NCI-H345 (cell line): ENCODE measurements at regions not wholly inside any gene's neighbourhood (a gene's known extent, or its start where the extent isn't known, plus 50 kb on each side); places are given as distances from the start of the nearest gene placed in this dataset.
A peak's percentile ranks its signal among the peaks of the same experiment; 100 is the strongest.
"Not testable (repeated sequence)": the region's sequence is repeated elsewhere in the genome, so short reads cannot be mapped to it uniquely, and the experiment has no call there.

ENCODE experiments used
- DNase-seq: peaks from one replicate; lab custom pipeline; 2025; lab: John Stamatoyannopoulos, UW

GRCh38 chr11:13135385-13136271 lies 126.5 kb downstream of the RASSF10 start:
- DNase-seq, result peak; percentile 45

GRCh38 chr11:13136272-13136596 lies 127.1 kb downstream of the RASSF10 start:
- no peak for DNase-seq

GRCh38 chr11:13137844-13138301 lies 128.8 kb downstream of the RASSF10 start:
- DNase-seq, result no peak

GRCh38 chr11:13139085-13139484 lies 130.0 kb downstream of the RASSF10 start:
- not testable (repeated sequence) for DNase-seq

GRCh38 chr11:13140028-13140870 lies 131.1 kb downstream of the RASSF10 start:
- DNase-seq, result no peak

- no peak for DNase-seq
Measured at GRCh38 chr11:13140873-13141655, 131.9 kb downstream of the RASSF10 start.

- no peak for DNase-seq
Measured at GRCh38 chr11:13141731-13142709, 132.9 kb downstream of the RASSF10 start.

GRCh38 chr11:13143486-13144297 lies 133.9 kb upstream of the BMAL1 start:
- no peak for DNase-seq

GRCh38 chr11:13145461-13145860 lies 132.1 kb upstream of the BMAL1 start:
- DNase-seq, result no peak

- DNase-seq, result no peak
Measured at GRCh38 chr11:13149991-13150390, 127.6 kb upstream of the BMAL1 start.

GRCh38 chr11:13150487-13150886 lies 127.1 kb upstream of the BMAL1 start:
- no peak for DNase-seq

GRCh38 chr11:13152264-13152663 lies 125.3 kb upstream of the BMAL1 start:
- no peak for DNase-seq

GRCh38 chr11:13152736-13153541 lies 124.7 kb upstream of the BMAL1 start:
- no peak for DNase-seq

GRCh38 chr11:13154374-13154773 lies 123.2 kb upstream of the BMAL1 start:
- not testable (repeated sequence) for DNase-seq

- no peak for DNase-seq
Measured at GRCh38 chr11:13160346-13160745, 117.2 kb upstream of the BMAL1 start.

GRCh38 chr11:13160806-13161205 lies 116.8 kb upstream of the BMAL1 start:
- no peak for DNase-seq

GRCh38 chr11:13163158-13163557 lies 114.4 kb upstream of the BMAL1 start:
- no peak for DNase-seq

GRCh38 chr11:13166036-13166435 lies 111.6 kb upstream of the BMAL1 start:
- DNase-seq, result no peak

GRCh38 chr11:13168271-13168670 lies 109.3 kb upstream of the BMAL1 start:
- DNase-seq, result no peak
